ENCODE measurements at regions not wholly inside any gene's neighbourhood (a gene's known extent, or its start where the extent isn't known, plus 50 kb on each side); places are given as distances from the start of the nearest gene placed in this dataset.

DNA sequence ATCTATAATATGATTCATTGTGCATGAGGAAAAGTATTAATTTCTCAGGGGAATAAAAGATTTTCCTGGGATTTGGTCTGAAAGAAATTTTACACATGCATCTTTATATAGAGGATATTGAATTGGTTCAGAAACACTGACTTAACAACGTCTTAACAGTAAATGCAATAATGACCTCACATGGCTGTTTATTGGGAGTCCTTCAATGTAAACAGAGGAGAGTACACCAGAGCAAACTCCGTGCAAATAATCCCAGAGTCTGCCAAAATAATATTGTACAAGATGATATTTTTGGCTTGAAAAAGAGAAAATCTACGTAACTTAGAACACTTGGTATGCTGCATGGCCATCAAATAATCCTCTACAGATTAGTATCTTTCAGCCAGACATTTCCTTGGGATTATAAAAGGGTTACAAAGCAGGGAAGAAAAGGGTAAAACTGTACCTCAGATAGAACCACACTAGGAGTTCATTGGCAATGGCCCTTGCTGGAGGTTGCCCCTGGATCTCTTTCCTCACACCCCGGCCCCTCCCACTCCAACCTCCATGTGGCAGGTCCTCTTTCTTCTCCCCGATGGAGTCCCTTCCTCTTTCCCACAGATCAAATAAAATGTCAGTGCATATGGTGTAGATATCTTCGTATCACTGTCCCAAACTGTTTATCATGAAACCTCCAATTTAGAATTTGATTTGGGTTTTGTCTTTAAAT is 196.4 kb downstream of the EVX1 start:
- TF ChIP-seq EZH2phosphoT487 (IDR thresholded peaks at IDR 0.05; ENCODE audit: insufficient read depth, low read depth), result no peak
- TF ChIP-seq EZH2 (IDR thresholded peaks at IDR 0.05; ENCODE audit: insufficient read depth, poor library complexity, severe bottlenecking), result no peak

Measured in GM23248 (cell line).